Inflammatory macrophage (primary cell): ENCODE measurements at regions not wholly inside any gene's neighbourhood (a gene's known extent, or its start where the extent isn't known, plus 50 kb on each side); places are given as distances from the start of the nearest gene placed in this dataset.

Experiments
- DNase-seq, 2 donors: peaks; one replicate each; pipeline ENCODE4 v3.0.0-alpha.2; 2020 to 2022

DNA sequence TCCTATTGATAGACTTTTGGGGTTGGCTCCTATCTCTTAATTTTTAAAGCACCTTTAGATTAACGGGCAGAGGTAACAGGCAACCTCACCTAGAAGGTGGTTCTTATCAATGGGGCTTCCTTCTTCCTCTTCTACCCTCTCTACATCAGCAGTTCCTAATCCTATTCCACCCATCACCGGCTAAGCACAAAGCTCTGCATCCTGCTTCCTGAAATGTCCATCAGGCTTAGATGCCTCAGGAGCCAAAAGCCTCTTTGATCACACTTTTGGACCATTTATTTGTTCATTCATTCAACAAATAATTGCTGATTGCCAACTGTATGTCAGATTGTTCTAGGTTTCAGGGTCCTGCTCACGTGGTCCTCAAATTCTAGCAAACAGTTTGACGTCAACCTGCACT, 586.0 kb downstream of the TOX3 start:
- DNase-seq: no peak

DNA sequence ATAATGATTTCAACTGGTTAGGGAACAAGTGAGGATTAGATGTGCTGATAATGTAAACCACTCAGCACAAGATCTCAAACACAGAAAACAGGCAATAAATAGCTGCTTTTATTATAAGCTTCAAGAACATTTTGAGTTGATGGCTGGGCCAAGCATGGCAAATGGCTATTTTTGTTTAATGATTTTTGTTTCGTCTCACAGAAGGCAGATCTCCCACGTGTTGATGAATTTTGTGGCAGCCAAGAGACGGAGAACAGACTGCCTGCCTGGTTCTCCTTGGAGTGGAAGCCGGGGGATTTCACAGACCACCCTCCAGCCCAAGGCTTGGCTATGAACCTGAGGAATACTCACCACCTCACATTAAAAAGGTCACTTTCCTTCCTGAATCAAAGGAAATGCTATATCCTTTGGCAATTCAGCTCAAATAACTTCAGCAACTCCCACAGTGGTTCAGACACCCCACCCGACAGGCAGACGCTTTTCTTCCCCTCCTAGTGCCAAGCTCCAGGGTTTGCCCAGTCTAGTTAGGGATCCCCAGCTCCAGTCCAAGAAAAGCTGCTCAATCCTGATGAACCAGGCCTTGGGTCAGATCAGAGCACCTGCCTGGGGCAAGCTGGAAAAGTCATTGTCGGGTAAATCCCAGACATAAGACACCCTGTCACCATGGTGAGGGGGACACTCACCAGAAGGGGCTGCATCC, 593.5 kb downstream of the TOX3 start:
- no peak for DNase-seq

DNA sequence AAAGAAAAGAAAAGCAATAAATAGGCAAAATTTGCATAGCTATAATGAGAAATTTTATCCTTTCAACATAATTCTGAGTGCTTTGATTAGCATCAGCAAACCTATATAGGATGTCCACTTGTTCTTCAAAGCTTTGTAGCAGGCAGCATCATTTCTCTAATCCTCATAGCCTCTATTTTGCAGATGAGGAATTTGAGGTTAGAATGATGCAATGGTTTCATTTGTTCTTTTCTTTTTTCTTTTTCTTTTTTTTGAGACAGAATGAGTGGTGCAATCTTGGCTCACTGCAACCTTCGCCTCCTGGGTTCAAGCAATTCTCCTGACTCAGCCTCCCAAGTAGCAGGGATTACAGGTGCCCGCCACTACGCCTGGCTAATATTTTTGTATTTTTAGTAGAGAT, 594.4 kb downstream of the TOX3 start:
- no peak for DNase-seq

DNA sequence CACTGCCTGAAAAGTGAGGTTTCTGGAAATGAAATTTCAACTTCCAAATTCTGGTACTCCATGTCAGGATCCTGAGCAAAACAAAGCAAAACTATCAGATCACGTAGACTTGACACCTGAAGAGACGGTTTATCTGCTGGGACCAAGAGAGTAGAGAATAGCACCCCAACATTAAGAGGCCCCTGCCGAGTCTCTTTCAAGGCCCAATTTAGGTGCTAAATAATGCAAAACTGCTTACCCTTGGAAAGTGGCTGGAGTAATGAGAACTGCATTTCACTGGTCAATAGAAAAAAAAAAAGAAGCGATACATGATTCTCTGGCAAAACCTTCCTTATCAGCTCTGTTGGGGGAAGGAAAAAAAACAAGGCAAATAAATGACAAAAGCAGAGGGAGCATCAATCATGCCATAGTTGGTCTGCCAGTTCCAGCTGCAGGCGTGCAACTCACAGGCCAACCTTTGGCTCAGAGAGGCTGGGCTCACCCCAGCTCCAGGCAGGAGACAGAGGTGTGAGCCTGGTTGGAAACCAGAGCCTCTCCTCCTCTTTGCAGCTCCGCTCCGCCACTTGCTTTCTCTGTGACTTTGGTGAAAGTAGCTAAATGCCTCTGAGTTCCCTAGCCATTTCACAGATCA, 595.2 kb downstream of the TOX3 start:
- DNase-seq: no peak

DNA sequence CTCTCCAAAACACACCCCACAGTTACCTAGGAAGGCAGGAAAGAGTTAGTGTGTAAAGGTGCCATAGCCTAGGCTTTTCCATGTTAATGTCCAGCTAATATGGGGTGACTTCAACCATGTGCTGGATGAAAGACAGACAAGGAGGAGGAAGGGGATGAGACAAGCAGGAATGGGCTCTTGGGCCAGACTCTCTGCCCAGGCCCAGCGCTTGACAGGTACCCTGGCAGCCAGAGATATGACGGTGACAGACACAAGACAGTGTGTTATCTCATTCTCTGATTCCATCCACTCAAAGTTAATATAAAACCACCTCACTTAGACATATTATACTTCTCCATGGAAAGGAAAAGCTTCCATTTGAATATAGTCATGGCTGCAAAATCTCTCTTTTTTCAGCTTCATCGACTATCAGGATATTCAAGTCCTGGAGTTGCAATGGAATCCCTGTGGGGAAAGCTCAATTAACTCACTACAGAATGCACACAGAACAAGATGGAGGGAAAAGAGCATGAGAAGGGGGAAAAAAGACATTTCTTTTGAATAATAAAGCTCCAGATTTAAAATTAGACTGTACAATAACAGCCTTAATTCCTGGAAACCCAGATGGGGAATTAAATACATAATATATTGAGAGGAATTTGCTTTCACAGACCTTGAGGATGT, 596.7 kb downstream of the TOX3 start:
- DNase-seq: no peak

DNA sequence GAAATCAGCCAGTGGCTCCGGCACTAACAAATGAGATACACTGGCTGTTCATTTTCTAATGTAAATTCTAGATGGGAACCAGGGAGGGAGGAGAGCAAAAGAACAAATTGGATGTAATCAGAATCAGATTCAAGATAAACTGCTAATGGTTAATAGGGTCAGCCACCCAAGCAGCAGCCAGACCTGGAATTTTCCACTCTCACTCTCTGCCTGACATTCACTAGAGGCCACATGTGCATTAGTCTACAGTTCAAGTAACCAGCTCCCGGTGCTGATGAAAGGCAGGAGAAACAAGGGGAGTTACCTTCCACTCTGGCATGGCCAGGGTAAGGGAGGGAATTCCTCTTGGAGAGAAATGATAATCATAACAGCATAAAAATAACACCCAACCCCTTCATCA, 597.7 kb downstream of the TOX3 start:
- DNase-seq: no peak

DNA sequence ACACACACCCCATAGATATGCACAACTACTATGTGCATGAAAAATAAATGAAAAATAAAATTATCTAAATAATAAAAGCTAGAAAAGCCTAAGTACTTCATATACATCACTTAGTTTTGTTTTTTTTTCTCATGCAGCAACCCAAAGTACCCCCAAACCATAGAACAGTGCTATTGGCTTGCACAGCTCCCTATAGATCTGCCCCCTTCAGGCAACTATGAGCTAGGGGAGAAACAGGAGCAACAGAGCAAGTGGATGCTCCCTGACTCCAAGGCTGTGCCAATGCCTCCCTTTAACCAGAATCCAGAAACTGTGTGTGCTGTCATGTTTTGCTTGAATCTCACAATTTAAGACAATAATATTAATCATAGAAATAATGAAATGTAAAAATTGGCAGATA, 605.5 kb downstream of the TOX3 start:
- DNase-seq: no peak

DNA sequence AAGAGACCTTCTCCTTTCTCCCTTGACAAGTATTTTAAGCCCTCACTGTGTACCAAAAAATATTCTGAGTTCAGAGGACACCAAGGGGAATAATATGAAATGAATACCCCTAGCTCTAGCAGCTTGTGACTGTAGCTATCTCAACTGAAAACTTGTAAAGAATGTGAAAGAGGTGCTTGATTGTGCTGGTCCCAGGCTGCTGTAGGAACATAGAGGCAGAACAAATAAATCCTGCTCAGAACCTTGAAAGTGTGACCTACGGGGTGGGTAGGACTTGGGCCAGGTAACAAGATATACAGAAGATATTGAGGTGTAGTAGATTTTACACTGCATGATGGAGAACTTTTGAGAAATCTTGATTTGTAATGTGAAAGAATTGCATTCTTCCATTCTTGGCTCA, 606.8 kb downstream of the TOX3 start:
- no peak for DNase-seq

DNA sequence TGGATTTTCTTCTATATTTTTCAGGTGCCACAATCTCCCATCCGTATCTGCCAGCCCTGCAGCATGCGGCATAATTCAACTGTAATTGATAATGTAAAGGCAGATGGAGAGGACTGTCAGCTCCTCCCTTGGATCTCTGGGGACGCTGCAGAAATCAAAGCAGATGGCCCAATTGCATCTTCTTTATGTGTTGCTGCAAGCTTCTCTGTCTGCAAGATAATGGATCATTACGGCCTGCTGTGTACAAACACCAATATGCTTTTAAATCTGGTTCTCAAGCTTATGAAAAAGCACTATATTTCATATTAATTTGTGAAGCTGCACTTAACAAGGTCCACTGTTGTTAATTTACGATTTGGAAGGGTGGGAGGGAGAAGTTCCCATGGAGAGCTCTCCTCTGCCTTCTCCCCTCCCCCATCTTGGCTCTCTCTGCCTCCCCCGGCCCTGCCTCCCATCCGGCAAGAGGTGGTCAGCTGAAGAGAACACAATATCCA, 607.5 kb downstream of the TOX3 start:
- no peak for DNase-seq

DNA sequence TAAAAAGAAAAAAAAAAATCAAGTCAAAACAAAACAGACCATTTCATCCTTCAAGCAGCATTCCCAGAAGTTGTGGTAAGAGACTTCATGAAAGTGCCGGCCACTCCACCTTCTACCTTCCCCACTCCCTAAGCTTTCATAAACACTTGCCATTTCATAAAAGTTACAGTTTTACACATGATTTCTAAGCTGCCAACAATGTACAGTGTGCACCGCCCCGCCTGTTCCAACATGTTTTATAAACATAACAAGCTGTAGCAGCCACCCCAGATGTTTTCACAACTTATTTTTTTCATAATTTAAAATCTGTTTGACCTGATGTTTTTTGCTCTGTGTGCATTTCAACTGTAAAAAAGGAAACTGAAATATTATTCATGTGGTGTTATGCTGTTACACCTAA, 608.1 kb downstream of the TOX3 start:
- no peak for DNase-seq

DNA sequence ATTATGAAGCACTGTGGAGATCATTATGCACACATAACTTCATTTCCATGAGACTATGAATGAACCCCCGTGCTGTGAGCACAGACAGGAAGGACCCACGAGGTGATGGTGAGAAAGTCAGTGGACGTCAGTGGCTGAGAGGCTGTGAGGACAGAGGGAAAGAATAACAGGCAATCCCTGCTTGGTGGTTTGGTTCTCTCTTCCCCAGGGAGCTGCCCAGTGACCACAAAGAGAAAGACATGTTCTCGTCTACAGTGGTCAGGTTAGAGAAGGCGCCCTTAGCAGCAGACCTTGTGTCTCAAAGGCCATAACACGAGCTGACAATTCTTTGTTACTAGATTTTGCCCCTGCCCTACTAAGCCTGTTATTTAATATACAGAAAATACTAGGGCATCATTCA, 609.2 kb downstream of the TOX3 start:
- DNase-seq: no peak

DNA sequence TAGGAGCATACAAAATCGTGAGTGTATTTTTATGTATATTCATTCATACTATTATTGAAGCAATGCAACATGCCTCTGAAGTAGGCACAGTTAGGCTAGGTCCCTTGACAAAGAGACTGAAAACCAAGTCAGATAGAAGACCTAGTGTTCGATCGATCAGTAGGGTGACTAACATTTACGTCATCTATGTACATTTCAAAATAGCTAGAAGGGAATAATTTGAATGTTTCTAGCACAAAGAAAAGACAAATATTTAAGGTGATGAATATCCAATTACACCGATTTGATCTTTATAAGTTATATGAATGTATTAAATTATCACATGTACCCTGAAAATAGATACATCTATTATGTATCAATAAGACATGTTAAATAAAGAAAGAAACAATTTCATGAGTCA, 610.1 kb downstream of the TOX3 start:
- no peak for DNase-seq

DNA sequence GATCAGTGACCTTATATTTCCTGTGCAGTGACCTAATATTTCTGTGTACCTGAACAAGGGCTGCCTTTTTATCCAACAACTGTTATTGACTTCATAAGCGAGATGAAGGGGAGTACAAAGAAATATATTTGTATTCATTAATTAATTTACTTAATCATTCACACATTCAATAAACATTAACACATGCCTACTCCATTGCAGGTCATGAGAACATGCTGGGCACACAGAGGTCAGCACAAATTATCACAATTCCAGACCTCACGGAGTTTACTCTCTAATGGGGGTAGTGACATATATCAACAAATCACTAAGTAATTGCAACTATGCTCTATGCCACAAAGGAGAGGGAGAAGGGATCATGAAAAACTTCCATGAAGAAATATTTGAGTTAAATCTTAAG, 614.6 kb downstream of the TOX3 start:
- no peak for DNase-seq

DNA sequence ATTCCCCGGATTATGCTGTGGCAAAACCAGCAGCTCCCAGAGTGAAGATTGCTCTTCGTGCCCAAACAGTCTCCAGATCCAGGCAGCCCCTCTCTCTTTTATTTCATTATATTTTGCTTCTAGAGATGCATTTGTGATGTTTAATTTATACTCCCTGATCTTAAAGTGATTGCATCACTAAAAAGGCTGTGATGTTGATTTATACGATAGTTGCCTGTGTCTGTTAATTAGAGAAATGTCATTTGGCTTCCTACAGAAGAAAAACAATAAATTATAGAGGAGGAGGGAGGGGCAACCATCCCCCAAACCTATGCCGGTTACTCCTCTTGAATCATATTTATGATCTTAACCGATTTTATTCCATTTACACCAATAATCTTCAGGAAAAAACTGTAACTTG, 615.3 kb downstream of the TOX3 start:
- DNase-seq: no peak

DNA sequence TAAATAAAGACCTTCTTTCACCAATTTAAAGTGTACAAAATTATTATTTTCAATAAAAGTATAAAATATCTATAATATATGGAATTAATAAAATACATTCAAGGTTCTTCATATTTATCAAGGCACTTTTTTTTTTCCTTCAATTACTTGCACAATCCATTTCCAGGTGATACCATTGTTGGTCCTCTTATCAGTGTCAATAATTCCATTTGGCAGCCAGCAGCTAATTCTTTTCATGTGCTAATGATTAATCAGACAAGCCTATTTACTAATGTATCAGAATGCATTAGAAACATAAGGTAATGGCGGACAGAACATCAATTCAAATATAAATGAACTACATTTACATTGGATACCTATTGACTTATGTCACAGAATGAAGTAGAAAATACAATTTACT, 622.2 kb downstream of the TOX3 start:
- no peak for DNase-seq

DNA sequence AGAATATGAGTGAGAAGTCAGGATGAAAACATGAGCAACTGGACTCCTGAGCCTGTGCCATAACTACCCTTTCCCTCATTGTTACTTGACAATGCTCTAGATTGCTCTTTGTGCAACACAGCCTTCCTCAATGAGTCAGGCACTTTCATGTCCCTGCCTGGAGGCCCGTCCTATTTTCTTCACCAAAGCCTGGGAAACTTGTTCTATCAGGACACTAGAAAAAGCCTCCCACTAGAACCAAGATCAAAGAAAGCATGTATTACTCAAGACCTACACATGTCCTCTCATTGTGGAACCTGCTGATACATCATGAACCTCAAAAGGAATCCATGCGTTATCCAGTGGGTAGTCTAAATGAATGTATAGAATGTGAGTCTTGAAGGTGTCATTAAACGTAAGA, 624.5 kb downstream of the TOX3 start:
- no peak for DNase-seq

DNA sequence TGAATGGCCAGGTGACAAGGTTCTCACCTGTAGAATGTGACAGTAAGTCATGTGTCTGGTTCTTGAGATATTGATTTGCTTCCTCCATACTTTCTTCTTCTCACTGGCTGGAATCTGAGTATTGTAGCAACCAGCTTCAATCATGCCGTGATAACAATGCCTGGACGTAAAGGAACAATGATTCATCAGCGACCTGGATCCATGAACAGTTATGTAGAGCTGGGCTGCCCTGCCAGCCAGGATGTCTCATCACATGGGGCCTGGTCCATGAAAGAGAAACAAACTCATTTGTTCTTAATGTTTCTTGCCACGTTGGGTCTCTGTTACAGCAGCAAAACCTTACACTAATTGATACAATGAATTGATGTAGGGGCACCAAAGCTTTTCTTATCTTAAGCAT, 627.2 kb downstream of the TOX3 start:
- DNase-seq: no peak

DNA sequence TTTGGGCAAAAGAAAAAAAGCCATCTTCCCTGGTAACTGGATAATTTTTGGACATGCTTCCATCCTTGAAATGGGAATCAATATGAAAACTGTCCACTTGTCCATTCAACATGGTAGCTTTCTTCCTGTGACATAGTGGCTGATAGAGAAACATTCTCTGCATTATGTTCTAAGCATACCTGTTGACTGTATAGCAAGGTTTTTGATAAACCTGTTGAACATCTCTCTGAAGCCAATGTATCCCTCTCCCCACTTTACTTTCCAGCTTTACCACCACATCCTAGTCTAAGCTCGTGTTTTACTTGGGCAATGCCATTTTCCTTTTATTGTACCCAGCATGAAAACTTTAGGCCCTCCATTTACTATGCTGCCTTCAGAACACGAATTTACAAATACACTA, 630.1 kb downstream of the TOX3 start:
- DNase-seq: no peak

DNA sequence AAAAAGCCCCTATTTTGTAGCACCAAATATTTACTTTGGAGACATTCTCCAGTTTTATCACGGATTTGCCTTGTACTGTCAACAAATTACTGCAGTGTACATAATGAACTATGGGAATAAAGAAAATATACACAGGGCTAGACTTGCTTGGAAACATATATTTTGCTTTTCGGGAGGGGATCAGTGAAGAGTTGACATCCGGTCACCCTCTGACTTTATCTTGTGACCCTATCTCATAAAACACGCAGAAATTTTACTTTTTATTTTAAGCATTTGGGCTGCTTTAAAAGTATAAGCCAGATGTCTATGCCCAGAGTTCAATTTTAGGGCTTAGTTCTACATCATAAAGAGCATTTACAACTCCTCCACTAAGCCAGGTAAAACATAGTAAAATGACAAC, 630.7 kb downstream of the TOX3 start:
- no peak for DNase-seq

DNA sequence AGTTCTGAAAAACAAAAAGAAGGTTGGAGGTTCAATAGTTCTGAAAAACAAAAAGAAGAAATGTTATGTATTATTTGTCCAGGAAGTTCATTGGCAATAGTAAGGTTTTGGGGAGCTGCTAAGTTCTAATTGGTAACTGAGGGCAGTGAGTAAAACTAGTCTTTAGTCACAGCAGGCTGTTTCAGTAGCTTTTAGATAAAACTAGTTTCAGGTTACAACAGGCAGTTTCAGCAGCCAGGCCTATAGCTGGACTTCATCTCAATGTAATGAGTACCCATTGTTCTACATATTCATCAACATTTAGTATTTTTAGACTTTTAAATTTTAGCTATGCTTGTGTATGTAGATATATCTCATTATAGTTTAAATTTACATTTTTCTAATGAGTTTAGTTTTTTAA, 639.3 kb downstream of the TOX3 start:
- DNase-seq: no peak

DNA sequence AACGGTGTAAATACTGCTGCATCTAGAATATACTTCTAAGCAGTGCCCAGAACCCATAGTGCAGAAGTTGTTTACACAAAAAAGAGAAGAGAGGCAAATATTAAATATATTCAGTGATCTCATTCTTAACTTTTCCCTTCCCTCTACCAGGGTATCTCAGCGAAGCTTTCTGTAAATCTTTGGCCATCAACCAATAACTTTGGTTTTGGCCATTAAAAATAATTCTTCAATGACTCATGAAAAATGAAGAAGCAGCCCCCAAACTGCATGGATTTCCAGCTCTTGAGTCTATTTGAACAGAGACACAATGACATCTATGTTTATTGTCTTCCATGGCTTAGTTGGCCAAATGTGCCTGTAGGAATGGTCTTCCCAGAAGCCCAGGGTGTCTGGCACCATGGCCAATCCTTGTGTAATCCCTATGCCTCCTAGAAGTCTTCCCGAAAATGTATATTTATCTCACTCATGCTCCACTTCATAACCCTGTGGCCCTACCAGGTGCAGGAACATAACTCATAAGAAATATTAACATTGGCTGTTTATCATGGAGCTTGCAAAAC, 646.6 kb downstream of the TOX3 start:
- no peak for DNase-seq

DNA sequence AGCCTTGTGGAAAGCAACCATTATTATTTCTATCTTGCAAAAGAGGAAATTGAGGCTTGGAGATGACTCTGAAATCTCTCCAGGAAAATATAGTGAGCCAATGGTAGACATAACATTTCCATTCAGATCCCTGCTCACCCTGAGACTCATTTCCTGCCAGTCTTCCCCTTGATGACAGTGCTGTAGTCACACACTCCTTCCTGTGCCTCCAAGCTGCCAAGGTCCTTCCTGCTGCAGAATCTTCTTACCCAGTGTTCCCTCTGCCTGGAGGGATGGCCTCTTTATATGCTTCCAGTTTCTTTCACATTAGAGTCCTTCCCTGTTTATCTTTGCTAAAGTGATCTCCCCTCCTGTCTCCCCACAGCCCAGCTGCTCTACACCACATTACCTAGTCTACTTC, 648.1 kb downstream of the TOX3 start:
- DNase-seq: no peak

DNA sequence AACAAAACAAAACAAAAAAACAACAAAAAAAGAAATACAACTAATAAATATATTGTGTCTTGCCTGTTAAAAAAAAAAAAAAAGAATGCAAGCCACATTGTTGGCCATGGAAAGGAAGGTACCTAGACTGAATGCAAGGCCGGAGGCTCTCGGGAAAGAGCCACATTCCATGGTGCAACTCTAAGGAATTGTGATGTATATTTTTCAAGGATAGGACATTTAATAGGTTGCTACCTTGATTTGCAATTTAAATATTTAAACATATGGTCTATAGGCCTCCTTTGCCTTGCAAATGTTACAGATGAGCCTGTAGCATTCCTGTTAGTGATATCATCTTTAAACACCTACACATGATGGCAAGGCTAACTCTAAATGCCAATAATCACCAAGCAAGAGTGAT, 650.9 kb downstream of the TOX3 start:
- no peak for DNase-seq
